ENCODE measurements at regions not wholly inside any gene's neighbourhood (a gene's known extent, or its start where the extent isn't known, plus 50 kb on each side); places are given as distances from the start of the nearest gene placed in this dataset.

DNA sequence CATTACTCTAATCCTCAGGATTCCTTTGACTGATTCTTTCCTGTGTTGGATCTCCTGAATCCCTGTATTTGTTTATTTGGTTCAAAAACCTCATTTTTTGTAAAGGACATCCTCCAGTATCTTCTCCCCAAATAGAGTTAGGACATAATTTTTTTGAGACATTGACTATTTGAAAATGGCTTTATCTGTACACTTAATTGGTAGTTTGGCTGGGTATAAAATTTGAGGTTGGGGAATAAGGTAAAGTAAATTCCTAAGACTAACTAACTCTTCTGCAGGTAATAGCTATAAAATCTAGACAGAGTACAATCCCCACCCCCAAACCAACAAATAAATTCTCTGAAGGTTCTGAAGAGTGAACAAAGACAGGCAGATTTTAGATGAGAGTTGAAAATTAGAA, 114.4 kb downstream of the CTTN start:
- TF ChIP-seq, protein P1, sequence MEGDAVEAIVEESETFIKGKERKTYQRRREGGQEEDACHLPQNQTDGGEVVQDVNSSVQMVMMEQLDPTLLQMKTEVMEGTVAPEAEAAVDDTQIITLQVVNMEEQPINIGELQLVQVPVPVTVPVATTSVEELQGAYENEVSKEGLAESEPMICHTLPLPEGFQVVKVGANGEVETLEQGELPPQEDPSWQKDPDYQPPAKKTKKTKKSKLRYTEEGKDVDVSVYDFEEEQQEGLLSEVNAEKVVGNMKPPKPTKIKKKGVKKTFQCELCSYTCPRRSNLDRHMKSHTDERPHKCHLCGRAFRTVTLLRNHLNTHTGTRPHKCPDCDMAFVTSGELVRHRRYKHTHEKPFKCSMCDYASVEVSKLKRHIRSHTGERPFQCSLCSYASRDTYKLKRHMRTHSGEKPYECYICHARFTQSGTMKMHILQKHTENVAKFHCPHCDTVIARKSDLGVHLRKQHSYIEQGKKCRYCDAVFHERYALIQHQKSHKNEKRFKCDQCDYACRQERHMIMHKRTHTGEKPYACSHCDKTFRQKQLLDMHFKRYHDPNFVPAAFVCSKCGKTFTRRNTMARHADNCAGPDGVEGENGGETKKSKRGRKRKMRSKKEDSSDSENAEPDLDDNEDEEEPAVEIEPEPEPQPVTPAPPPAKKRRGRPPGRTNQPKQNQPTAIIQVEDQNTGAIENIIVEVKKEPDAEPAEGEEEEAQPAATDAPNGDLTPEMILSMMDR (IDR thresholded peaks at IDR 0.05; ENCODE audit: low read depth, low read length), result no peak
- TF ChIP-seq POLR2A (IDR thresholded peaks at IDR 0.05; ENCODE audit: extremely low read depth, insufficient read length), result no peak
- TF ChIP-seq MYC (IDR thresholded peaks at IDR 0.05; ENCODE audit: low read depth, low read length), result no peak

Measured in NB4 (cell line).